ENCODE measurements at regions not wholly inside any gene's neighbourhood (a gene's known extent, or its start where the extent isn't known, plus 50 kb on each side); places are given as distances from the start of the nearest gene placed in this dataset.
"Not testable (repeated sequence)": the region's sequence is repeated elsewhere in the genome, so short reads cannot be mapped to it uniquely, and the experiment has no call there.

DNA sequence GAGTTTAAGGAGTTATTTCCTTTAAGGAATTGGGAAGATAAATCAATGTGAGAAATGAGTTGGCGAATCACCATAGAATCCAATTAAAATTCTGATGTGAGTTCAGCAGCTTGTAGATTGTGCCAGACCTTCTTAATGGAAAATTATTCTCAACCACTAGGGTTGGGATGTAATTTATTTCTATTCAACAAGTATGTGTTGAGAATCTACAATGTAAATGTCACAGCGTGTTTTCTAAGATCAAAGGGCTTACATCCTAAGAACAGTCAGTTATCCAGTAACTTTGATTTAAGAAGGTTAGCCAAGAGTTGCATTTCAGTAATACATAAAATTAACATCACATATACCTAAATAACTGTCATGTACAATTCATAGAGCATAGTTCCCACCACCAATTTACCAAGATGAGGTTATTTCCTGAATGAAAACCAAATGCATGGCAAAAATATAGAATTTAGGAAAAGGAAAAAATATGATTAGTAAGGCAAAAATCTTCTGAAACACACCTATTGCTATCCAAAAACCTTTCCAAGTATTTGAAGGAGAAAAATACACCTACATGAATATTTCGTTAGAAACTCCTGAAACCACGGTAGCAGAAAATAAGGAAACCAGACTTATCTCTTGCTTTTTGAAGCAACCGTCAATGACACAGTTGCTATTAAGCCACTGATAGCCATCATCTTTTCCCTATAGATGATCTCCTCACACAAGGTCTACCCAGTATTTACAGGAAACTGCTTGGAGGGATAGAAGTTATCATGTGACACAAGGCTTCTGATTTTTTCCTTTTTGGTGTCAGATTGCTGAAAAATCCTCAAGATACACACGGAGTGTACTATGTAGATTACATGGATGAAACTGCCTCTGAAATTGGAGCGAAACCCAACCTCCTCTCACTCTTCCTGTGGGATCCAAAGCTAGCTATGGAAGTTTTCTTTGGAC, 259.4 kb upstream of the POGK start:
- no peaks in the 10 kb centered on the region for H3K4me1 ChIP-seq (ENCODE audit: control insufficient read depth in 2 of 2, insufficient read depth in 2 of 2, low read length in 1 of 2)
- no peaks in the 10 kb centered on the region for H3K36me3 ChIP-seq (ENCODE audit: control insufficient read depth in 2 of 2, insufficient read depth in 2 of 2, low read length in 1 of 2)
- H3K4me3 ChIP-seq (ENCODE audit: low read depth in 1 of 2, low read length in 2 of 2) = no peak overlapping the region
- H3K27ac ChIP-seq (ENCODE audit: low read depth in 2 of 2, low read length in 1 of 2) = no peak overlapping the region
- 82 to 86% methylated on average over 7 of the region's 7 CpGs for WGBS, 2 donors
- H3K9me3 ChIP-seq (ENCODE audit: control insufficient read depth in 2 of 2, insufficient read depth in 1 of 2, low read depth in 1 of 2, low read length in 1 of 2) = no peaks in the 10 kb centered on the region
- H3K27me3 ChIP-seq (ENCODE audit: control insufficient read depth in 1 of 2, insufficient read depth in 2 of 2, low read length in 2 of 2) = no peaks in the 10 kb centered on the region

DNA sequence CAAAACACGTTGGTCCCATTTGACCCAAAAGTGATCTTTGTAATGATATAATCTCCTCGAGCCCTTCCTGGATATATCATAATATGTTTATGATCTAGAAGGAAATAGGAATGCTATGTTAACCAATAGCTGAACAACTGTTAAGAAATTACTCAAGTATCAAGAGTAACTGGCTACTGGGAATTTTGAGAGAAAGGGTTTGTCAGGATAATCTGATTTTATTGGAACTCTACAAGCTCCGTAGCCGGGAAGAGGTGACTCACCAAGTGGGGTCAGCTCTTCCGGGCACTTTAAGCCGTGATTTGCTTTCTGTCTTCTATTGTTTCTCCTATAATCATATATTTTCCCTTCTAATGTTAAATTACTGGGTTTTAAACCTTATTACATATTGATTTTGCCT, 250.5 kb upstream of the POGK start:
- Histone ChIP-seq H3K4me1 (ENCODE audit: control insufficient read depth in 2 of 2, insufficient read depth in 2 of 2, low read length in 1 of 2) (no peaks in the 10 kb centered on the region), H3K27ac (ENCODE audit: low read depth in 2 of 2, low read length in 1 of 2) (no peak overlapping the region)

DNA sequence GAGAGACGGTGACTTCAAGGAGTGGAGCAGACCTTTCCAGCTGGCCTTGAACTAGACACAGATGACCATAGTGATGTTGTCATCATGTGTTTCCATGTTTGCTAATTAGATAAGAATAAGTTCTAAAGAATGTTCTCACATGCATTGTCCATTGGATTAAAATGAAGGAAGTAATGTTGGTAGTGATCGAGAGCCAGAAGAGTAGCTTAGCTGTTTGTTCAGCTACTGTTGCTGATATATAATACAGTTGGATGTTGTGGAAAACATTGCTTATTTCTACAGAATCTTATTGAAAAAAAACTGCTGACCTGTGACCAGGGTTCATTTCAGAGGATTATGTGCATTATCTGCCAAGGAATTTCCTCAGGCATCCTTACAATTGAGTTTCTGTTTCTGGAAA, 249.1 kb upstream of the POGK start:
- WGBS, 2 donors = 74 to 83% methylated on average over 2 of the region's 2 CpGs
- no peak overlapping the region for H3K4me3 ChIP-seq (ENCODE audit: low read depth in 1 of 2, low read length in 2 of 2)
- H3K27ac ChIP-seq (ENCODE audit: low read depth in 2 of 2, low read length in 1 of 2) = no peak overlapping the region
- no peaks in the 10 kb centered on the region for H3K36me3 ChIP-seq (ENCODE audit: control insufficient read depth in 2 of 2, insufficient read depth in 2 of 2, low read length in 1 of 2)
- H3K4me1 ChIP-seq (ENCODE audit: control insufficient read depth in 2 of 2, insufficient read depth in 2 of 2, low read length in 1 of 2) = no peaks in the 10 kb centered on the region
- no peaks in the 10 kb centered on the region for H3K27me3 ChIP-seq (ENCODE audit: control insufficient read depth in 1 of 2, insufficient read depth in 2 of 2, low read length in 2 of 2)
- no peaks in the 10 kb centered on the region for H3K9me3 ChIP-seq (ENCODE audit: control insufficient read depth in 2 of 2, insufficient read depth in 1 of 2, low read depth in 1 of 2, low read length in 1 of 2)

More for the DNA sequence above, 250.5 kb upstream of the POGK start:
- no peak overlapping the region for H3K4me3 ChIP-seq (ENCODE audit: low read depth in 1 of 2, low read length in 2 of 2)
- 83 to 87% methylated on average over 6 of the region's 6 CpGs for whole genome bisulfite sequencing, 2 donors
- no peaks in the 10 kb centered on the region for H3K36me3 ChIP-seq (ENCODE audit: control insufficient read depth in 2 of 2, insufficient read depth in 2 of 2, low read length in 1 of 2)
- no peaks in the 10 kb centered on the region for H3K9me3 ChIP-seq (ENCODE audit: control insufficient read depth in 2 of 2, insufficient read depth in 1 of 2, low read depth in 1 of 2, low read length in 1 of 2)
- no peaks in the 10 kb centered on the region for H3K27me3 ChIP-seq (ENCODE audit: control insufficient read depth in 1 of 2, insufficient read depth in 2 of 2, low read length in 2 of 2)

DNA sequence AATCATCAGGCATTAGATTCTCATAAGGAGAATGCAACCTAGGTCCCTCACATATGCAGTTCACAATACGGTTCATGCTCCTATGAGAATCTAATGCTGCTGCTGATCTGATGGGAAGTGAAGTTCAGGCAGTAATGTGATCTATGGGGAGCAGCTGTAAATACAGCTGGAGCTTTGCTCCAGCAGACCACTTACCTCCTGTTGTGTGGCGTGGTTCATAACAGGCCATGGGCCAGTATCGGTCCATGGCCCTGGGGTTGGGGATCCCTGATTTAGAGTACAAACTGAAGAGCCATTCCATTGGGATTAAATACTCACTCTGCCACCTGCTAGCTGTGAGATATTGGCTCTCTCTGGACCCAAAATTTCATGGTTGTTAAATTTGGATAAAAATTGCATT, 244.6 kb upstream of the POGK start:
- H3K4me1 ChIP-seq (ENCODE audit: control insufficient read depth in 2 of 2, insufficient read depth in 2 of 2, low read length in 1 of 2) = no peaks in the 10 kb centered on the region
- no peaks in the 10 kb centered on the region for H3K36me3 ChIP-seq (ENCODE audit: control insufficient read depth in 2 of 2, insufficient read depth in 2 of 2, low read length in 1 of 2)
- 92 to 93% methylated on average over 3 of the region's 3 CpGs for WGBS, 2 donors
- no peaks in the 10 kb centered on the region for H3K27me3 ChIP-seq (ENCODE audit: control insufficient read depth in 1 of 2, insufficient read depth in 2 of 2, low read length in 2 of 2)
- no peaks in the 10 kb centered on the region for H3K9me3 ChIP-seq (ENCODE audit: control insufficient read depth in 2 of 2, insufficient read depth in 1 of 2, low read depth in 1 of 2, low read length in 1 of 2)
- no peak overlapping the region for H3K27ac ChIP-seq (ENCODE audit: low read depth in 2 of 2, low read length in 1 of 2)
- H3K4me3 ChIP-seq (ENCODE audit: low read depth in 1 of 2, low read length in 2 of 2) = no peak overlapping the region

DNA sequence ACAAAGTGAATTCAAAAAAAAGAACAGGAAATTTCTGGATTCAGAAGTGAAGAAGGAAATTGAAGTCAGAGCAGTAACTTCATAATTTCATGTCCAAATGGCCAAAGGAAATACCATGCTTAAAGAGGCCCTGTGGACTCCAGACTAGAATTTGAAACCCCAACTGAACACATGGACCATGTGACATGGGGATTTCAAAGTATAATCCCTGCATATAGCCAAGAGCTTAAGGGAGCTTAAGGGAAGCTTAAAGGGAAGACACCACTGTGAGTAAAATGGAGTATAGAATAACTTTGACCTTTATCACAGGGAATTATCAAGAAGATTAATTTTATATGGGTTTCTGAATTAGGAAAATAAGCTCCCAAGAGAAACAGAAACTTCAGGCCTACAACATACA, 241.8 kb upstream of the POGK start:
- no peaks in the 10 kb centered on the region for H3K27me3 ChIP-seq (ENCODE audit: control insufficient read depth in 1 of 2, insufficient read depth in 2 of 2, low read length in 2 of 2)
- H3K9me3 ChIP-seq (ENCODE audit: control insufficient read depth in 2 of 2, insufficient read depth in 1 of 2, low read depth in 1 of 2, low read length in 1 of 2) = no peaks in the 10 kb centered on the region
- H3K4me3 ChIP-seq (ENCODE audit: low read depth in 1 of 2, low read length in 2 of 2) = no peak overlapping the region
- H3K36me3 ChIP-seq (ENCODE audit: control insufficient read depth in 2 of 2, insufficient read depth in 2 of 2, low read length in 1 of 2) = no peaks in the 10 kb centered on the region
- no peak overlapping the region for H3K27ac ChIP-seq (ENCODE audit: low read depth in 2 of 2, low read length in 1 of 2)
- H3K4me1 ChIP-seq (ENCODE audit: control insufficient read depth in 2 of 2, insufficient read depth in 2 of 2, low read length in 1 of 2) = no peaks in the 10 kb centered on the region

DNA sequence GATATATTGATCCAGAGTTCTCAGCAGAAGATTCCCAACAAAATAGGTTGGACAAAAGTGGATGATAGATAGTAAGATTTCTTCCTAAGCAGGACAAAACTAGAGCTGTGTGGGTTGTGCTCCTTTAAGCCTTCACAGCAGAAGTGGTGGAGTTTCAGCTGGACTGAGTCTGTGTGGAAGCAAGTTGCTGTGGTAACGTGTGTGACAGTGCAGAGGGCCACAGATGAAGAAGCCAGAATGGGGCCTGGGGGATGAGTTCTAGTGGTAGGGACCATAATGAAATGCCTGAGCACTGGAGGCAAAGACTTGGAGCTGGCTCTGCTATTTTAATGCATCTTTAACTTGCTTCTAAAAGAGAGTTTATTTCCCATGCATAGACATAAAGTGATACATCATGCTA, 238.7 kb upstream of the POGK start:
- H3K27ac ChIP-seq (ENCODE audit: low read depth in 2 of 2, low read length in 1 of 2) = no peak overlapping the region
- H3K36me3 ChIP-seq (ENCODE audit: control insufficient read depth in 2 of 2, insufficient read depth in 2 of 2, low read length in 1 of 2) = no peaks in the 10 kb centered on the region
- no peaks in the 10 kb centered on the region for H3K4me1 ChIP-seq (ENCODE audit: control insufficient read depth in 2 of 2, insufficient read depth in 2 of 2, low read length in 1 of 2)
- H3K4me3 ChIP-seq (ENCODE audit: low read depth in 1 of 2, low read length in 2 of 2) = no peak overlapping the region
- H3K27me3 ChIP-seq (ENCODE audit: control insufficient read depth in 1 of 2, insufficient read depth in 2 of 2, low read length in 2 of 2) = no peaks in the 10 kb centered on the region
- no peaks in the 10 kb centered on the region for H3K9me3 ChIP-seq (ENCODE audit: control insufficient read depth in 2 of 2, insufficient read depth in 1 of 2, low read depth in 1 of 2, low read length in 1 of 2)
- WGBS, 2 donors = 57 to 58% methylated on average over 1 of the region's 1 CpG

DNA sequence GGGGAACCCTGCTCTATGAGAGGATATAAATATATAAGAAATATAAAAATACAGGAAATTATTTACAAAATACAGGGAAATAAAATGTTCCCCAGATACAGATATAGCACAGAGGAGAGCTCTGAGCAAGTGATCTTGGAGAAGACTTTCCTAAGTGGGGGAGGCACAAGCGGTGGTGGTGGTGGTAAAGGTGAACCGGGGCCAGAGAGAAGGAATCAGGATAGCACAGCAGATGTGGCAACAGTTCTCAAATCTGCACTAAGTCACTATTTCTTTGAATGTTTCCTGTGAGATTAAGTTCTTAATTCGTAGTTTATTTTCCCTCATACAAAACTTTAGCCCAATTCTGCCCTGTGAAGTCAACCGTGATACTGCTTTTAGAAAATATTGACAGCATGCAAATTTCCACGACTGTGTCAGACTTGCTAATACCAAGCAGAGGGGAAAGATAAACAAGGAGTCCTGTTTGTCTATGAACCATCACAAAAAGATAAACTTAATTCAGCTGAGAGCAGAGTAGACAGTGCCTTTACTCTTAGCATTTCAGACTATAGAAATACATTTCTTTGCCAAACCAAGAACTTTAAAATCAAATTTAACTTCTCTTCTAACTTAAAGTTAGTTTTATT, 237.5 kb upstream of the POGK start:
- Histone ChIP-seq H3K4me1 (ENCODE audit: control insufficient read depth in 2 of 2, insufficient read depth in 2 of 2, low read length in 1 of 2) (no peaks in the 10 kb centered on the region), H3K4me3 (ENCODE audit: low read depth in 1 of 2, low read length in 2 of 2) (no peak overlapping the region), H3K36me3 (ENCODE audit: control insufficient read depth in 2 of 2, insufficient read depth in 2 of 2, low read length in 1 of 2) (no peaks in the 10 kb centered on the region), H3K27ac (ENCODE audit: low read depth in 2 of 2, low read length in 1 of 2) (peak overlapping the region; percentile 32 to 65), H3K27me3 (ENCODE audit: control insufficient read depth in 1 of 2, insufficient read depth in 2 of 2, low read length in 2 of 2) (no peaks in the 10 kb centered on the region), H3K9me3 (ENCODE audit: control insufficient read depth in 2 of 2, insufficient read depth in 1 of 2, low read depth in 1 of 2, low read length in 1 of 2) (no peaks in the 10 kb centered on the region)
- WGBS, 2 donors = 30 to 46% methylated on average over 5 of the region's 5 CpGs

DNA sequence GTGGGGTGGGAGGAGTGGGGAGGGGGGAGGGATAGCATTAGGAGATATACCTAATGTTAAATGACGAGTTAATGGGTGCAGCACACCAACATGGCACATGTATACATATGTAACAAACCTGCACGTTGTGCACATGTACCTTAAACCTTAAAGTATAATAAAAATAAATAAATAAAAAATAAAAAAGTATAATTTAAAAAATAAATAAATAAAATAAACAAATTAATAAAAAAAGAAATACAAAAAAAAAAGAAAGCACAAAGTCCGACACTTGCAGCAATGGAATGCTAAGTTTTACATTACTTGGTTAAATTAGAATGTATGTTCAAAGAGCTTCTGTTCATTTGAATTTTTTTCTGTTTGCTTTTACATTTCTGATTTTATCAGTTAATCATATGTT, 236.5 kb upstream of the POGK start:
- H3K27me3 ChIP-seq (ENCODE audit: control insufficient read depth in 1 of 2, insufficient read depth in 2 of 2, low read length in 2 of 2); H3K4me3 ChIP-seq (ENCODE audit: low read depth in 1 of 2, low read length in 2 of 2); H3K27ac ChIP-seq (ENCODE audit: low read depth in 2 of 2, low read length in 1 of 2); H3K9me3 ChIP-seq (ENCODE audit: control insufficient read depth in 2 of 2, insufficient read depth in 1 of 2, low read depth in 1 of 2, low read length in 1 of 2); H3K4me1 ChIP-seq (ENCODE audit: control insufficient read depth in 2 of 2, insufficient read depth in 2 of 2, low read length in 1 of 2); H3K36me3 ChIP-seq (ENCODE audit: control insufficient read depth in 2 of 2, insufficient read depth in 2 of 2, low read length in 1 of 2): not testable (repeated sequence)
- WGBS, 2 donors = 82 to 87% methylated on average over 3 of the region's 3 CpGs

DNA sequence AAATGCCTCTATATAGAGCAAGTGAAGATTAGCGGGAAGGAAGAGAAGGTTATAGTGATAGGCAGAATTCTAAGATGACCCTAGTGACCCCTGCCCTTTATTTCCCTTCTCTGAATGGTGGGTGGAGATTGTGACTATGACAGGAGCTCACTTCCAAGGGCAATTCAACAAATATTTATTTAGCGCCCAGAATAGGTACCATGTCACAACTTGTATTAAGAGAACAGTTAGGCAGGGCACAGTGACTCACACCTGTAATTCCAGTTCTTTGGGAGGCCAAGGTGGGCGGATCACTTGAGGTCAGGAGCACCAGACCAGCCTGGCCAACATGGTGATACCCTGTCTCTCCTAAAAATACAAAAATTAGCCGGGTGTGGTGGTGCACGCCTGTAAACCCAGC, 236.0 kb upstream of the POGK start:
- H3K4me1 ChIP-seq (ENCODE audit: control insufficient read depth in 2 of 2, insufficient read depth in 2 of 2, low read length in 1 of 2) = no peaks in the 10 kb centered on the region
- no peak overlapping the region for H3K4me3 ChIP-seq (ENCODE audit: low read depth in 1 of 2, low read length in 2 of 2)
- no peaks in the 10 kb centered on the region for H3K36me3 ChIP-seq (ENCODE audit: control insufficient read depth in 2 of 2, insufficient read depth in 2 of 2, low read length in 1 of 2)
- H3K9me3 ChIP-seq (ENCODE audit: control insufficient read depth in 2 of 2, insufficient read depth in 1 of 2, low read depth in 1 of 2, low read length in 1 of 2) = no peaks in the 10 kb centered on the region
- WGBS, 2 donors = 53 to 61% methylated on average over 5 of the region's 5 CpGs
- no peaks in the 10 kb centered on the region for H3K27me3 ChIP-seq (ENCODE audit: control insufficient read depth in 1 of 2, insufficient read depth in 2 of 2, low read length in 2 of 2)
- H3K27ac ChIP-seq (ENCODE audit: low read depth in 2 of 2, low read length in 1 of 2) = no peak overlapping the region

DNA sequence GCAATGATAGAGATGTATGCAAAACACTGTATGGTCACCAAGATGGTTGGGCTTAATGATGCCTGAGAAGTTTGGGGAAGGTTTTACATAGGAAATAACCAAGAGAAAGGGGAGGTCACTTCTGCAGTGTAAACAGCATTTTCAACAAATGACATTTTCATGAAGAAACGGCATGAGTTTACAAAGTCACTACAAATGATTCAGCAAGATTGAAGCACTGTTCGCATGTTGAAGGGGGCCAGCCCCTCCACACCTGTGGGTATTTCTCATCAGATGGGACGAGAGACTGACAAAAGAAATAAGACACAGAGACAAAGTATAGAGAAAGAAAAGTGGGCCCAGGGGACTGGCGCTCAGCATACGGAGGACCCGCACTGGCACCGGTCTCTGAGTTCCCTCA, 234.1 kb upstream of the POGK start:
- Histone ChIP-seq H3K4me3 (ENCODE audit: low read depth in 1 of 2, low read length in 2 of 2) (no peak overlapping the region), H3K4me1 (ENCODE audit: control insufficient read depth in 2 of 2, insufficient read depth in 2 of 2, low read length in 1 of 2) (no peaks in the 10 kb centered on the region), H3K9me3 (ENCODE audit: control insufficient read depth in 2 of 2, insufficient read depth in 1 of 2, low read depth in 1 of 2, low read length in 1 of 2) (no peaks in the 10 kb centered on the region), H3K27me3 (ENCODE audit: control insufficient read depth in 1 of 2, insufficient read depth in 2 of 2, low read length in 2 of 2) (no peaks in the 10 kb centered on the region), H3K27ac (ENCODE audit: low read depth in 2 of 2, low read length in 1 of 2) (no peak overlapping the region), H3K36me3 (ENCODE audit: control insufficient read depth in 2 of 2, insufficient read depth in 2 of 2, low read length in 1 of 2) (no peaks in the 10 kb centered on the region)
- WGBS, 2 donors = 76 to 83% methylated on average over 7 of the region's 7 CpGs

Data from esophagus (tissue), 2 donors.